ENCODE measurements at regions not wholly inside any gene's neighbourhood (a gene's known extent, or its start where the extent isn't known, plus 50 kb on each side); places are given as distances from the start of the nearest gene placed in this dataset.

DNA sequence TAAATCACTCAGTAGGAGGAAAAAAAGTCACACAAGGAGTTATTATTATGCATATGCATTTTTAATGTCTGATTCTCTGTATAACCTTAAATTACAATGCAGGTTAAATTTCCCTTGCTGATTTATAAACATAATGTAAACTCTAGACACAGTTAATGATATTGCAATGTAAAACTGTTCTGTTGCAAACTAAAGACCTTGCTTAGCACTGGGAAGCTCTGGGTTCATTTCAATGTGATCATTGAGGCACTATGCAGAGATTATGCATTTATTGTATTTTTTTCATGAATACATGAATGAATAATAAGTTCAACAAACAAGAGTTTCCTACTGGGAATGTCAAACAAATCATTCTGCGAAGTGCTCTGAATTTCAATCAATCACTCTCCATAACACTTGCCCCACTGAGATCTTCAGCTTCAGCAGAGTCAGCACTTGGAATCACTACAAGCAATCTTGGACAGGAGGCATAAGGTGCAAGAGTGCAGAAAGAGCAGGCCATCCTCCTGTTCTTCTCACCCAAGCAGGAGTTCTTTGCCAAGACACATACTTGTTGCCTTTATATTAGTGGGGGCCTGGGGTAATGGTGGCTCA lies 232.1 kb downstream of the CSNK1G3 start:
- Histone ChIP-seq H3K4me1 (ENCODE audit: control insufficient read depth in 4 of 4, insufficient read depth in 4 of 4, low read length in 3 of 4) (no peaks in the 10 kb centered on the region), H3K27me3 (ENCODE audit: control insufficient read depth in 4 of 4, insufficient read depth in 4 of 4, low read length in 3 of 4) (no peaks in the 10 kb centered on the region), H3K4me3 (ENCODE audit: low read depth in 1 of 3, low read length in 3 of 3) (no peak overlapping the region), H3K9ac (ENCODE audit: low read depth in 1 of 2, low read length in 2 of 2) (no peak overlapping the region), H3K27ac (ENCODE audit: low read depth in 1 of 2, low read length in 2 of 2) (no peak overlapping the region), H3K9me3 (ENCODE audit: control insufficient read depth in 4 of 4, low read length in 3 of 4) (no peaks in the 10 kb centered on the region), H3K36me3 (ENCODE audit: control insufficient read depth in 4 of 4, insufficient read depth in 3 of 4, low read depth in 1 of 4, low read length in 3 of 4) (no peaks in the 10 kb centered on the region)
- TF ChIP-seq, protein P1, sequence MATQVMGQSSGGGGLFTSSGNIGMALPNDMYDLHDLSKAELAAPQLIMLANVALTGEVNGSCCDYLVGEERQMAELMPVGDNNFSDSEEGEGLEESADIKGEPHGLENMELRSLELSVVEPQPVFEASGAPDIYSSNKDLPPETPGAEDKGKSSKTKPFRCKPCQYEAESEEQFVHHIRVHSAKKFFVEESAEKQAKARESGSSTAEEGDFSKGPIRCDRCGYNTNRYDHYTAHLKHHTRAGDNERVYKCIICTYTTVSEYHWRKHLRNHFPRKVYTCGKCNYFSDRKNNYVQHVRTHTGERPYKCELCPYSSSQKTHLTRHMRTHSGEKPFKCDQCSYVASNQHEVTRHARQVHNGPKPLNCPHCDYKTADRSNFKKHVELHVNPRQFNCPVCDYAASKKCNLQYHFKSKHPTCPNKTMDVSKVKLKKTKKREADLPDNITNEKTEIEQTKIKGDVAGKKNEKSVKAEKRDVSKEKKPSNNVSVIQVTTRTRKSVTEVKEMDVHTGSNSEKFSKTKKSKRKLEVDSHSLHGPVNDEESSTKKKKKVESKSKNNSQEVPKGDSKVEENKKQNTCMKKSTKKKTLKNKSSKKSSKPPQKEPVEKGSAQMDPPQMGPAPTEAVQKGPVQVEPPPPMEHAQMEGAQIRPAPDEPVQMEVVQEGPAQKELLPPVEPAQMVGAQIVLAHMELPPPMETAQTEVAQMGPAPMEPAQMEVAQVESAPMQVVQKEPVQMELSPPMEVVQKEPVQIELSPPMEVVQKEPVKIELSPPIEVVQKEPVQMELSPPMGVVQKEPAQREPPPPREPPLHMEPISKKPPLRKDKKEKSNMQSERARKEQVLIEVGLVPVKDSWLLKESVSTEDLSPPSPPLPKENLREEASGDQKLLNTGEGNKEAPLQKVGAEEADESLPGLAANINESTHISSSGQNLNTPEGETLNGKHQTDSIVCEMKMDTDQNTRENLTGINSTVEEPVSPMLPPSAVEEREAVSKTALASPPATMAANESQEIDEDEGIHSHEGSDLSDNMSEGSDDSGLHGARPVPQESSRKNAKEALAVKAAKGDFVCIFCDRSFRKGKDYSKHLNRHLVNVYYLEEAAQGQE (IDR thresholded peaks at IDR 0.05) = no peak
- TF ChIP-seq SP1 (IDR thresholded peaks at IDR 0.05) (no peak), HNF4A (conservative IDR thresholded peaks at IDR 0.05) (no peak)
- no peak for DNase-seq (ENCODE audit: low spot score)
- 92% methylated on average over 1 of the region's 1 CpG for WGBS

DNA sequence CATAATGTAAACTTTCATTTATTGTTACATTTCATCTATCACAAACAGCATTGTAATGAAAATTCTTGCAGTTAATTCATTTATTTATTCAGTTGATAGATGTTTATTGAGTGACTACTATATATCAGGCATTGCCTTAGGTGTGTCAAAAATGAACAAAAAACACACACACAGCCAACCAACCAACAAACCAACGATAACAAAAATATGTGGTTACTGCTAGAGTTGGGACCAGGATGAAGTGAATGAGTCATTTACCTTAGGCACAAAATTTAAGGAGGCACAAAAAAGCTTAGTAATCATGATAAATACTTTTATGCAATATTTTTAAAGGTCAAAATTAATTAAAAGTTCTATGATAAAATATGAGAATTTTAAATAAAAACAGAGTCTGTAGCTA lies 223.4 kb downstream of the CSNK1G3 start:
- Histone ChIP-seq H3K36me3 (ENCODE audit: control insufficient read depth in 4 of 4, insufficient read depth in 3 of 4, low read depth in 1 of 4, low read length in 3 of 4) (no peaks in the 10 kb centered on the region), H3K27ac (ENCODE audit: low read depth in 1 of 2, low read length in 2 of 2) (no peak overlapping the region), H3K9ac (ENCODE audit: low read depth in 1 of 2, low read length in 2 of 2) (no peak overlapping the region), H3K4me1 (ENCODE audit: control insufficient read depth in 4 of 4, insufficient read depth in 4 of 4, low read length in 3 of 4) (no peaks in the 10 kb centered on the region), H3K4me3 (ENCODE audit: low read depth in 1 of 3, low read length in 3 of 3) (no peak overlapping the region), H3K9me3 (ENCODE audit: control insufficient read depth in 4 of 4, low read length in 3 of 4) (peaks cover 0 to 16% (median 0%) of the 10 kb centered on the region in 4 donors), H3K27me3 (ENCODE audit: control insufficient read depth in 4 of 4, insufficient read depth in 4 of 4, low read length in 3 of 4) (no peaks in the 10 kb centered on the region)
- no peak for TF ChIP-seq SP1 (IDR thresholded peaks at IDR 0.05)
- TF ChIP-seq HNF4G (IDR thresholded peaks at IDR 0.05) = no peak
- no peak for TF ChIP-seq FOXA1 (IDR thresholded peaks at IDR 0.05)
- TF ChIP-seq, protein P1 (IDR thresholded peaks at IDR 0.05) = no peak
- TF ChIP-seq TAF1 (conservative IDR thresholded peaks at IDR 0.05) = no peak
- TF ChIP-seq YY1 (IDR thresholded peaks at IDR 0.05) = no peak
- TF ChIP-seq FOXA2 (IDR thresholded peaks at IDR 0.05) = no peak
- TF ChIP-seq RXRA (IDR thresholded peaks at IDR 0.05) = no peak
- TF ChIP-seq, protein P2, sequence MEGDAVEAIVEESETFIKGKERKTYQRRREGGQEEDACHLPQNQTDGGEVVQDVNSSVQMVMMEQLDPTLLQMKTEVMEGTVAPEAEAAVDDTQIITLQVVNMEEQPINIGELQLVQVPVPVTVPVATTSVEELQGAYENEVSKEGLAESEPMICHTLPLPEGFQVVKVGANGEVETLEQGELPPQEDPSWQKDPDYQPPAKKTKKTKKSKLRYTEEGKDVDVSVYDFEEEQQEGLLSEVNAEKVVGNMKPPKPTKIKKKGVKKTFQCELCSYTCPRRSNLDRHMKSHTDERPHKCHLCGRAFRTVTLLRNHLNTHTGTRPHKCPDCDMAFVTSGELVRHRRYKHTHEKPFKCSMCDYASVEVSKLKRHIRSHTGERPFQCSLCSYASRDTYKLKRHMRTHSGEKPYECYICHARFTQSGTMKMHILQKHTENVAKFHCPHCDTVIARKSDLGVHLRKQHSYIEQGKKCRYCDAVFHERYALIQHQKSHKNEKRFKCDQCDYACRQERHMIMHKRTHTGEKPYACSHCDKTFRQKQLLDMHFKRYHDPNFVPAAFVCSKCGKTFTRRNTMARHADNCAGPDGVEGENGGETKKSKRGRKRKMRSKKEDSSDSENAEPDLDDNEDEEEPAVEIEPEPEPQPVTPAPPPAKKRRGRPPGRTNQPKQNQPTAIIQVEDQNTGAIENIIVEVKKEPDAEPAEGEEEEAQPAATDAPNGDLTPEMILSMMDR (IDR thresholded peaks at IDR 0.05; ENCODE audit: low read depth, low read length, missing input control) = no peak
- TF ChIP-seq GABPA (IDR thresholded peaks at IDR 0.05 in 1 of 2, conservative IDR thresholded peaks at IDR 0.05 in 1 of 2) = no peak
- no peak for TF ChIP-seq JUND (IDR thresholded peaks at IDR 0.05)
- TF ChIP-seq, protein P3, sequence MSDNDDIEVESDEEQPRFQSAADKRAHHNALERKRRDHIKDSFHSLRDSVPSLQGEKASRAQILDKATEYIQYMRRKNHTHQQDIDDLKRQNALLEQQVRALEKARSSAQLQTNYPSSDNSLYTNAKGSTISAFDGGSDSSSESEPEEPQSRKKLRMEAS (IDR thresholded peaks at IDR 0.05) = no peak
- TF ChIP-seq EGR1 (IDR thresholded peaks at IDR 0.05; ENCODE audit: low read depth in 2 of 2) = no peak
- 84% methylated on average over 1 of the region's 1 CpG for WGBS
- DNase-seq (ENCODE audit: low spot score) = no peak
